Transverse colon (tissue), 3 donors: ENCODE measurements at regions not wholly inside any gene's neighbourhood (a gene's known extent, or its start where the extent isn't known, plus 50 kb on each side); places are given as distances from the start of the nearest gene placed in this dataset.

ENCODE experiments used
- POLR2A ChIP-seq: fragments of 450-650 bp; IDR thresholded peaks from one replicate; pipeline ENCODE4 v1.6.1; 2016; ENCODE audit warnings: antibody characterized with exemption, mild to moderate bottlenecking, moderate library complexity
- TF ChIP-seq, protein P1 (sequence below), 5 experiments: fragments of 200-600 bp in 3 of 5; fragments of 450-650 bp in 2 of 5; sonication (generic) in 3 of 5; IDR thresholded peaks; 1 replicate in 2 of 5; 2 replicates in 3 of 5; pipeline ENCODE4 v1.5.1; 2016 to 2017; ENCODE audit warnings: antibody characterized with exemption in 5 of 5, inconsistent platforms in 3 of 5, mild to moderate bottlenecking in 2 of 5, moderate library complexity in 1 of 5

GRCh38 chr3:177827511-177828207 is 630.4 kb upstream of the TBL1XR1 start:
- no peak for TF ChIP-seq POLR2A
- TF ChIP-seq, protein P1, sequence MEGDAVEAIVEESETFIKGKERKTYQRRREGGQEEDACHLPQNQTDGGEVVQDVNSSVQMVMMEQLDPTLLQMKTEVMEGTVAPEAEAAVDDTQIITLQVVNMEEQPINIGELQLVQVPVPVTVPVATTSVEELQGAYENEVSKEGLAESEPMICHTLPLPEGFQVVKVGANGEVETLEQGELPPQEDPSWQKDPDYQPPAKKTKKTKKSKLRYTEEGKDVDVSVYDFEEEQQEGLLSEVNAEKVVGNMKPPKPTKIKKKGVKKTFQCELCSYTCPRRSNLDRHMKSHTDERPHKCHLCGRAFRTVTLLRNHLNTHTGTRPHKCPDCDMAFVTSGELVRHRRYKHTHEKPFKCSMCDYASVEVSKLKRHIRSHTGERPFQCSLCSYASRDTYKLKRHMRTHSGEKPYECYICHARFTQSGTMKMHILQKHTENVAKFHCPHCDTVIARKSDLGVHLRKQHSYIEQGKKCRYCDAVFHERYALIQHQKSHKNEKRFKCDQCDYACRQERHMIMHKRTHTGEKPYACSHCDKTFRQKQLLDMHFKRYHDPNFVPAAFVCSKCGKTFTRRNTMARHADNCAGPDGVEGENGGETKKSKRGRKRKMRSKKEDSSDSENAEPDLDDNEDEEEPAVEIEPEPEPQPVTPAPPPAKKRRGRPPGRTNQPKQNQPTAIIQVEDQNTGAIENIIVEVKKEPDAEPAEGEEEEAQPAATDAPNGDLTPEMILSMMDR (IDR thresholded peaks at IDR 0.05): no peak
